ENCODE measurements at regions not wholly inside any gene's neighbourhood (a gene's known extent, or its start where the extent isn't known, plus 50 kb on each side); places are given as distances from the start of the nearest gene placed in this dataset.

DNA sequence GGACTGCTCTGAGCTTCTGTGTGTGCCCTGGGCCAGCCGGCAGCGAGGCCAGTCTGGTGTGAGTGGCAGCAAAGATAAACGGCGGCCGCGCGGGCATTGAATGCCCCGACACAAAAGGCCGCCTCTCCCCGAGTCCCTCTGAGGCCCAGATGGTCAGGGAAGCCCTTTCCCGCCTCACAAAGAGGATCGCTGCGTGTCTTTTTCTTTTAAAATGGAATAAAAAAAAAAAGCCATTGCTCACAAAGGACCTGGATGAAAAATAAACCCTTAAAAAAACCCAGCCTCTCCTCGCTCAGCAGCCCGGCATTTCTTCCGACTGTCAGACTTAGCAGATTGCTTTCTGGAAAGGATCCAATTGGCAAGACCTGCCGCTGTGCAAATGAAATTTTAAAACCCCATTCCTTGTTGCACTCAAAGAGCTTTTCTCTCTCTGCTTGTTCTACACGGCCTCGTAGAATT is 578.7 kb downstream of the BCOR start:
- intact Hi-C loops (cut with micrococcal nuclease), result no loop called here

DNA sequence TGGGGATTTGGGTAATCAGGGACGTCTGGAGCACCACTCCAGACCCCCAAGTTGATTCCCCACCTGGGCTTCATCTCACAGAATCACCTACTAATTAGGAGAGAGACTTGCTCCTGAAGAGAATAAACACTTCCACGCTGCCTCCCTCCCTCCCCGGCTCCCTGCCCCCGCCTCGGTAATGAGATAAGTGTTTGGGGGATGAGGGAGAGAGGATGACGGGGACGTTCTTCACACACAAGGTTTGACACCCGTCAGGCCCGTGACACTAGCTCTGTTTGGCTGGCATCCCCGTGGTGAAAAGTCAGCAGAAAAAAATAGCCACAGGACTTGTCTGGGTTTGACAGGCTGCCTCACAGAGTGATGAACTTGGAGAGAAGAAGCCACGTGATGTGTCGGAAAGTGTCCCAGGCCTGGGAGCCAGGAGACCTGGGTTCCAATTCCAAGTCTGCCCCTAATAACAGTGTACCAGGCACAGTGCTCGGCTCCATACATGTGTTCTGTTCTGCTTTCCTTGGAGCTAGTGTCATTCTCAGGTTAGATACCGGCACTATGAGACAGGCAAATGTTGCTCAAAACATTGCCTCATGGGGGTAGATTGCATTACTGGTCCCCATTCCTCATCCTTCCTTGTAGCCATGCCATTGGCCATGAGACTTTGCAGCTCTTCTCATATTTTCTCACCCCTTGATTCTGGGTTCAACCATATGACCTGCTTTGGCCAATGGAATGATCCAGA is 578.0 kb downstream of the BCOR start:
- intact Hi-C loops (cut with micrococcal nuclease), result no loop called here

DNA sequence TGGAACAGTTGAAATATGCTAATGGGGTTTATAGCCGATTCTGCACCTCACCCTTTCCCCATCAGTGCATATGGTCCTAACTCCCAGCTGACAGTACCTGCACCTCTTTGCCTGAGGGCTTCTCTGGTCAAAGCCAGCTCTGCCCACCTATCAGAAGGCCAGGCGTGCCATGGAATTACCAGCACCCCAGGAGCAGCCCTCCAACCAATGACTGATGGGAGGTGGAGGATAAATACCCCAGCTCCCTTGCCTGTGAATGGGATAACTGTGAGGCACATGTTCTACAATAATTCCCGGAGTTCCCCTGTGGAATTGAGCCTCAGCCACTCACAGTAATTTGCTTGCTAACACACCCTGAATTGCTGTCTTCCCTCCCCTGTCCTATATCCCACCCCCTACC is 572.0 kb downstream of the BCOR start:
- intact Hi-C loops (cut with micrococcal nuclease), result no loop called here

GRCh38 chrX:39527025-39527424 is 570.7 kb downstream of the BCOR start:
- intact Hi-C loops (cut with micrococcal nuclease), result no loop called here

DNA sequence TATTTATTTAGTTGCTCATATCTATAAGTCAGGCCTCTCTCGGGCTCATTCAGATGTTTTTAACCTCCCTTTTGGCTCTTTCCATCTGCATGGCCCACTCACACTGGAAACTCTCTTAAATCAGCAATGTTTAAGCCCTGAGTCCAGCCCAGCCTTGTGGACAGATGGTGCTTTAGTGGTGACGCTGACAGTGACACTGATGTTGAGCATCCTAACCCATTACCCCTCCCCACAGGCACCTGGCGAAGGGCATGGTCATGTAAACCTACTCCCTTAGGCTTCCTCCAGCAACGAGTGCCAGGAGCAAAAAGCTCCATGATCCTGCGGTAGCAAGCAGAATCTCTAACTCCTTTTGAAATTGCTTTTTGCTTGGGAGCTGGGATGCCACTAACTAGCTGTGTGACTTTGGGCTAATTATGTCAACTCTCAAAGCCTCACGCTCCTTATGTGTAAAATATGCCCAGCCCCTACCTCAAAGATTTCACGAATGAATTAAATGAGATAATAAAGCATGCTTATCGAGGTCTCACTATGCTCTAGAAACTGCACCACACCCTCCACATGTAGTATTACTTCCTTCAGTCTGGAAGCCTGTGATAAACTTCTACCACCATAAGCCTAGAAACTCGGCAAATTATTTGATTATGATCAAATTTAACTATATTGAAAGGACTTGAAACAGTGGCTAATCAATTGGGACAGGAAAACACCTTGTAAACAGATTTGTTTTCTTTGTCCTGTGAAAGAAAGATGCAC is 569.4 kb downstream of the BCOR start:
- intact Hi-C loops (cut with micrococcal nuclease), result no loop called here

DNA sequence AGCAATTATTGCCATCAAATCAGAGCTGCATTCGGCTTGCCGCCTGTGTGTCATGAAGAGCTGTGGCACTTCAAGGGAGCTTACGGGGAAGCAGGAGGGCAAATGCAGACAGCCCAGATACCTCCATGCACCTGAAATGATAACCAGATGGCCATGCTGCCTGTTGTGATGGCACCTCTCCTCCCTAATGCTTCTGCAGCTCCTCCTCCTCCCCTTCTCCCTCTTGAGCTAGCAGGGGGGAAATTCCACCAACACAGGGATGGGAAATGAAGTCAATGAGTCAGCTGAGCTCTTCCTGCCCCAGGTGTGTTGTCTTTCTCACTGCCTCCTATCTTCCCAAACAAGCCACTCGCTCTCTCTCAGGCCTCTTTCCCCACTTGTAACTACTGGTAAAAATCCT is 565.0 kb downstream of the BCOR start:
- intact Hi-C loops (cut with micrococcal nuclease), result no loop called here

DNA sequence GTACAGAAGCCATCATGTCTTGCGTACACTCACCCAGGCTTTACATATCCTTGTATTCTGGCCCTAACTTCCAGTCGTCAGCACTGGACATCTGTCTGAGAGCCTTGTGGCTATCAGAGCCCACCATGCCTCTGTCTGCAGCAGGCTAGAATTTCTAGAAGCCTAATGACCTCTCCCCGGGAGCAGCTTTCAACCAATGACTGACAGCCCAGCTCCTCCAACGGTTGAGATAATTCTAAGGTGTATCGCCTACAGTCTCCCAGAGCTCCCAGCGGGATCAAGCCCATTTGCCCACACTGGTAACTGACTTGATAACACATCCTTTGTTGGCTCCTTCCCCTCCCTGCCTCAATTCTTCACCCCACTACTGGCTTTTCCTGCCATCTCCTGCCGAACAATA is 562.8 kb downstream of the BCOR start:
- intact Hi-C loops (cut with micrococcal nuclease), result no loop called here

DNA sequence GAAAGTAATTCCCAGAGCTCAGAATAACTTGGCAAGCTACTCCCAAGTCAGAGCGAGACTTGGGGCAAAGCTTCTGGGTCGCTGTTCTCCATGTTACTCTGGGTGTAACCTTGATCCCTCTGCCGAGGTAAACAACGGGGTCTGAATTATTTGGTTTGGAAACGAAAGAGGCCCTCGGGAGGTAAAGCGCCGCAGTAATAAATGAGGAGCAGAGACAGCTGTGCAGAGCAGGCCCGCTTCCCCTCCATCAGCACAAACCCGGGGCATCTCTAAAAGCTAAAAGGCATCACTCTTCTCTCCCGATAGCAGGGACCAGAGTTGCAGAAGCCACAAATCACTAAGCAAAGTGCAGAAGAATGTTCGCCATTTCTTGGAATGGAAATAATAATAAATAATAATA is 561.5 kb downstream of the BCOR start:
- intact Hi-C loops (cut with micrococcal nuclease), result no loop called here

- intact Hi-C loops (cut with micrococcal nuclease), result no loop called here
These were observed 555.9 kb downstream of the BCOR start for GRCh38 chrX:39541881-39542280.

- intact Hi-C loops (cut with micrococcal nuclease), result no loop called here
These were observed 555.4 kb downstream of the BCOR start for GRCh38 chrX:39542316-39542715.

GRCh38 chrX:39550795-39551361 is 546.9 kb downstream of the BCOR start:
- intact Hi-C loops (cut with micrococcal nuclease), result no loop called here

- intact Hi-C loops (cut with micrococcal nuclease), result no loop called here
These were observed 546.0 kb downstream of the BCOR start for GRCh38 chrX:39551762-39552161.

GRCh38 chrX:39555431-39555830 is 542.3 kb downstream of the BCOR start:
- intact Hi-C loops (cut with micrococcal nuclease), result no loop called here

DNA sequence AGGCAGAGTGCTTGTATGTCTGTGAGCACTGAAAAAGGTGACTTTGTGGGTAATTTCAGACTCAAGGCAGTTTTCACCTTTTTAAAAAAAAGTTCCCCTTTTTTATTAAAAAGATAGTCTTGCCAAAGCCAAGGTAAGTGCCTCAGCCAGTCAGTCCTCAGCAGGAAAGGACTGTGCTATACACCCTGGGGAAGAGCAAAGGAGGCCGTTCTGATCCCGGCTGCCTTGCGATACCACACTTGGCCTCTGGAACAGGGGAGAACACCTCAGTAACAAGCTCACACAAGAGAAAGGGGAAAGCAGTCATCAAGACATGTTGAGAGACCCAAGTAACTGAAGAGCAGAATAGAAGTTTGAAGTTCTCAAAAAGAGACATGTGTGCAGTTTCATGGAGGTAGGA is 541.7 kb downstream of the BCOR start:
- intact Hi-C loops (cut with micrococcal nuclease), result no loop called here

DNA sequence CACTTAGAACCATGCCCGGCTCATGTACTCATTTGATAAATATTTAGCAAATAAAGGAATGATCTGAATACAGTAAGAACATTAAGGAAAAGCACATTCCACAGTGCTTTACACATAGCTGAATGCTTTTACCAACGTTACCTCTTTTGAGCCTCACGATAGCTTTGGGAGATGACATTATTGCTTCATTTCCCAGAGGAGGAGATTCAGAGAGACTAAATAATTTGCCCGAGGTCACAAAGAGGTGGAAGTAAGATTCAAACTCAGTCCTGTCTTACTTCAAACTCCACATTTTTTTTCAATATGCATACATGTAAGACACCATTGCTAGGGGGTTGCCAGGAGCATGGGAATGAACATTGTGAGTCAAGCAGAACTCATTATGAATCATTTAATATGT is 538.5 kb downstream of the BCOR start:
- intact Hi-C loops (cut with micrococcal nuclease), result no loop called here

DNA sequence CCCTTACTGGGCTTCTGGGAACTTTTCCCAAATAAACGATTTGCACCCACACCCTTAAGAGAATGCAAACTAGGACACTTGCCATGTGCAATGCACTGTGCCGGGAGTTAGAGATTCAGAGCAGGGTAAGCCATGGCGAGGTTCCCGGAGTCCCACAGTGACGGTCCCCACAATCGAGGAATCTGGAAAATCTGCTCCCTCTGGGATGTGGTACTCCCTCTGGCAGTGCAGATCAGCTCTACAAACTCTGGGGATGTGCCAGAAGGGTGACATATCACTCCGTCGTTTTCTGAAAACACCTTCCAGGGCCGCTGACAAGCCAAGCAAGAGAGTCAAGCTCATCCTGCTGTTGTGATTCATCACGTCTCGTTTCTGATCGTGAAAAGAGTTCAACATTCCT is 537.5 kb downstream of the BCOR start:
- intact Hi-C loops (cut with micrococcal nuclease), result no loop called here

- intact Hi-C loops (cut with micrococcal nuclease), result no loop called here
These were observed 534.6 kb downstream of the BCOR start for GRCh38 chrX:39563178-39563577.

GRCh38 chrX:39564751-39565150 is 533.0 kb downstream of the BCOR start:
- intact Hi-C loops (cut with micrococcal nuclease), result no loop called here

DNA sequence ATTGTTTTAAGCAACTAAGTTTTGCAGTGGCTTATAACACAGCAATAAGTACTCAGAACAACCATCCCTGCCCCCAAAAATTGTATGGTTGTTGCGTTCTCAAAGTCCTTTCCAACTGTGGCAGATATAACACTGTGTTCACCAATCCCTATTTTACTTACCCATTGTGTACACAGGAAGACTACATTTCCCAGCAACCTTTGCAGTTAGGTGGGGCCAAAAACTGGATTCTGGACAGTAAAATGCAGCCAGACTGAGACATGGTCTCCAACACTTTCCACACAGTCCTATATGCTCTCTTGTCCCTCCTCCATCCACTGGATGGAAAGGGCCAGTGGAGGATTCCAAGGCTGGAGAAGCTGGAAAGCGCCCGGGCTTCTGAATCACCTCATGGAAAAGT is 523.6 kb downstream of the BCOR start:
- intact Hi-C loops (cut with micrococcal nuclease), result no loop called here

GRCh38 chrX:39576041-39576872 is 521.5 kb downstream of the BCOR start:
- intact Hi-C loops (cut with micrococcal nuclease), result no loop called here

DNA sequence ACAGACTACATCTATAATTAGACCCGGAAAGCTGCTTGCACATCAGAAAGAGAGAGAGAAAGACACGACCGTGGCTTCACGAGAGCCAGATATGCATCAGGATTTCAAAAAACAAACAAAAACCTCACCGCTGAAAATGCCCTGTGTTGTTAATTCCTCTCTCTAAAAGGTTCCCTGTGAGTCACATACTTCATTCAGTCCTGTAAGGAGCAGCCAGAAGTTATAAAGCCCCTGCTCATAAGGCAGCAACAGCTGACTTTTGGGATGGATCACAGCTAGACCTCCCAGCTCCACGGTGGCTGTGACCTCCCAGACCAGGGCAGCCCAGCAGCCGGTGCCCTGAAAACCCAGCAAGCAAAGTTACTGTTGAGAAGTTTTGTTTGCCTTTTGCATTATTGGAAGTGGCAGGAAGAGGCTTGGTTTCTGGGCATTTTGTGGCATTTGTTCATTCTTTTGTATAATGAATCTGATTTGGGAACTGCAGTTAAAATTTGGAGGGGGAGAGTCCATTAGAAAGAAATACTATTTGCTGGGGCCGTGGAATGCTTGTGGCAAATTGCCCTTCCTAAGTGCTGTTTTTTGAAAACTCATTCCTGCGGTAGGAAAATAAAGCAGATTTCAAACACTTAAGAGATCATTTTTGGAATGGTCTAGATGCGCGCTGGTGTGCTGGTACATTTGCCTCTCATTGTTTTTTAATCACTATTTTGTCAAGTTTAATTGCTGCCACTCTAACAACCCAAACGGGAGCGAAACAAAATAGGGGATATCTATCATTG is 520.4 kb downstream of the BCOR start:
- intact Hi-C loops (cut with micrococcal nuclease), result no loop called here
